HCT116 (cell line): ENCODE measurements at regions not wholly inside any gene's neighbourhood (a gene's known extent, or its start where the extent isn't known, plus 50 kb on each side); places are given as distances from the start of the nearest gene placed in this dataset.

ENCODE experiments used
- ATAC-seq: fragments of 200-7000 bp; cut with Tn5 transposase; 2 replicates; pipeline ENCODE4 v1.9.1; 2020; ENCODE audit warnings: mild to moderate bottlenecking, moderate library complexity
- BruUV-seq: library from RNA; stranded (reverse); fragments of 400-500 nt; replicated peaks from 2 replicates; lab custom pipeline; 2021; lab: Mats Ljungman, UMichigan
- CTCF ChIA-PET: fragments of 300-600 bp; sonication (Branson Sonifier 250); formaldehyde crosslinking; loops from one replicate; lab custom pipeline; 2021; ENCODE audit warnings: antibody characterized with exemption; lab: Charles Lee
- POLR2A ChIA-PET: fragments of 300-600, 350-600 bp; sonication (Branson Sonifier 250); formaldehyde crosslinking; loops from one replicate; lab custom pipeline; 2021; ENCODE audit warnings: antibody characterized with exemption; lab: Charles Lee
- RAD21 ChIA-PET, 2 experiments: fragments of 300-600 bp; sonication (Branson Sonifier 250); formaldehyde crosslinking; loops; one replicate each; lab custom pipeline; 2023; ENCODE audit warnings: low total read pairs in 2 of 2; ENCODE audit not compliant: uncharacterized antibody in 2 of 2, unreplicated experiment in 2 of 2, low non-redundant PET in 1 of 2; lab: Charles Lee
- DNase-seq: peaks from one replicate; pipeline ENCODE4 v3.0.0-alpha.2; 2010; ENCODE audit warnings: low read depth, low spot score
- H2AFZ ChIP-seq: fragments of 200-600 bp; shearing (Covaris generic), sonication (generic); 2 replicates; pipeline ENCODE4 v1.6.1; 2017; ENCODE audit warnings: low read depth, mixed run types, mixed read lengths, antibody characterized with exemption, low read length; ENCODE audit not compliant: poor library complexity, severe bottlenecking
- H3K27ac ChIP-seq: 2 replicates; pipeline ENCODE4 v1.5.1; 2012; ENCODE audit warnings: low read depth, low read length
- H3K27me3 ChIP-seq: fragments of 200-600 bp; sonication (generic); 2 replicates; pipeline ENCODE4 v1.6.1; 2016; ENCODE audit warnings: mixed run types, low read length, mixed read lengths; ENCODE audit not compliant: insufficient read depth
- H3K36me3 ChIP-seq, 2 experiments: fragments of 200-500 bp in 1 of 2; fragments of 200-600 bp in 1 of 2; sonication (Bioruptor generic) in 1 of 2; sonication (generic) in 1 of 2; 2 replicates each; pipeline versions ENCODE4 v1.5.1 to v1.6.1; 2014 to 2016; ENCODE audit warnings: low read length in 2 of 2, inconsistent platforms in 1 of 2, mixed read lengths in 1 of 2, mixed run types in 1 of 2; ENCODE audit not compliant: insufficient read depth in 2 of 2, control insufficient read depth in 1 of 2
- H3K4me1 ChIP-seq, 2 experiments: fragments of 200-600 bp in 1 of 2; sonication (generic) in 1 of 2; 2 replicates each; pipeline versions ENCODE4 v1.5.1 to v1.6.1; 2012 to 2017; ENCODE audit warnings: low read length in 2 of 2, inconsistent platforms in 1 of 2, mild to moderate bottlenecking in 1 of 2, mixed read lengths in 1 of 2, mixed run types in 1 of 2, moderate library complexity in 1 of 2; ENCODE audit not compliant: insufficient read depth in 2 of 2, control insufficient read depth in 1 of 2
- H3K4me2 ChIP-seq: fragments of 200-600 bp; sonication (generic); 2 replicates; pipeline ENCODE4 v1.6.1; 2017; ENCODE audit warnings: mixed run types, low read length, mixed read lengths
- H3K4me3 ChIP-seq, 2 experiments: fragments of 200-600 bp in 1 of 2; sonication (generic) in 1 of 2; replicated peaks in 1 of 2; 2 replicates each; pipeline ENCODE4 v1.5.1; 2011 to 2016; ENCODE audit warnings: low read length in 2 of 2, control low read depth in 1 of 2, low read depth in 1 of 2, mild to moderate bottlenecking in 1 of 2, mixed read lengths in 1 of 2, mixed run types in 1 of 2
- H3K79me2 ChIP-seq: fragments of 200-600 bp; sonication (generic); 2 replicates; pipeline ENCODE4 v1.6.1; 2017; ENCODE audit warnings: mild to moderate bottlenecking, mixed run types, low read length, moderate library complexity, mixed read lengths; ENCODE audit not compliant: insufficient read depth
- H3K9ac ChIP-seq: fragments of 200-600 bp; sonication (generic); 2 replicates; pipeline ENCODE4 v1.6.1; 2016; ENCODE audit warnings: low read length, mixed read lengths
- H3K9me2 ChIP-seq: fragments of 200-600 bp; sonication (generic), shearing (Covaris generic); 2 replicates; pipeline ENCODE4 v1.6.1; 2017; ENCODE audit warnings: mixed run types, mild to moderate bottlenecking, moderate library complexity; ENCODE audit not compliant: insufficient read depth
- H3K9me3 ChIP-seq, 2 experiments: fragments of 200-500 bp in 1 of 2; fragments of 200-600 bp in 1 of 2; sonication (Bioruptor generic) in 1 of 2; sonication (generic) in 1 of 2; 2 replicates each; pipeline ENCODE4 v1.6.1; 2014 to 2017; ENCODE audit warnings: low read length in 2 of 2, mixed read lengths in 2 of 2, inconsistent platforms in 1 of 2, low read depth in 1 of 2, mild to moderate bottlenecking in 1 of 2, mixed run types in 1 of 2, moderate library complexity in 1 of 2; ENCODE audit not compliant: control insufficient read depth in 1 of 2, insufficient read depth in 1 of 2
- H4K20me1 ChIP-seq: fragments of 200-600 bp; sonication (generic), shearing (Covaris generic); 2 replicates; pipeline ENCODE4 v1.6.1; 2017; ENCODE audit warnings: mixed run types, mild to moderate bottlenecking, moderate library complexity; ENCODE audit not compliant: insufficient read depth
- CBX3 ChIP-seq: IDR thresholded peaks from 2 replicates; pipeline ENCODE4 v1.6.1; 2012; ENCODE audit warnings: low read depth
- EGR1 ChIP-seq: IDR thresholded peaks from 2 replicates; pipeline ENCODE4 v1.6.1; 2012; ENCODE audit warnings: low read depth
- ELF1 ChIP-seq: IDR thresholded peaks from 2 replicates; pipeline ENCODE4 v1.6.1; 2012; ENCODE audit warnings: low read depth, borderline replicate concordance
- EZH2phosphoT487 ChIP-seq: fragments of 200-600 bp; IDR thresholded peaks from 2 replicates; pipeline ENCODE4 v1.6.1; 2018; ENCODE audit warnings: antibody characterized with exemption, borderline replicate concordance
- JUND ChIP-seq: IDR thresholded peaks from 2 replicates; pipeline ENCODE4 v1.6.1; 2012
- POLR2A ChIP-seq: IDR thresholded peaks from 2 replicates; pipeline ENCODE4 v1.7.0; 2011; ENCODE audit warnings: borderline replicate concordance; ENCODE audit not compliant: insufficient read depth, insufficient read length; ENCODE audit errors: extremely low read depth
- POLR2AphosphoS5 ChIP-seq: IDR thresholded peaks from 2 replicates; pipeline ENCODE4 v1.6.1; 2011; ENCODE audit warnings: mild to moderate bottlenecking, low read depth, low read length, moderate library complexity
- YY1 ChIP-seq: IDR thresholded peaks from 2 replicates; pipeline ENCODE4 v1.6.1; 2011; ENCODE audit warnings: low read length, low read depth, moderate library complexity, mild to moderate bottlenecking; ENCODE audit not compliant: insufficient replicate concordance; ENCODE audit errors: extremely low read depth
- ZNF274 ChIP-seq: fragments of 200-500 bp; sonication (Bioruptor generic); IDR thresholded peaks from 2 replicates; pipeline ENCODE4 v1.6.1; 2014; ENCODE audit warnings: mild to moderate bottlenecking, low read depth, low read length, inconsistent platforms
- intact Hi-C: fragments of 100-400 bp; cut with micrococcal nuclease; formaldehyde crosslinking; loops from 2 replicates; pipeline ENCODE4 v1.10.0; 2022
- TF ChIP-seq, protein P1 (sequence below), 3 experiments: fragments of 200-600 bp in 1 of 3; sonication (generic) in 1 of 3; IDR thresholded peaks in 2 of 3; conservative IDR thresholded peaks in 1 of 3; 2 replicates each; pipeline ENCODE4 v1.5.1; 2012 to 2017; ENCODE audit warnings: low read depth in 2 of 3, low read length in 2 of 3, antibody characterized with exemption in 1 of 3, borderline replicate concordance in 1 of 3, control low read depth in 1 of 3, mild to moderate bottlenecking in 1 of 3, mixed read lengths in 1 of 3, mixed run types in 1 of 3, moderate library complexity in 1 of 3; ENCODE audit not compliant: insufficient read depth in 1 of 3
- TF ChIP-seq, protein P2 (sequence below): IDR thresholded peaks from 2 replicates; pipeline ENCODE4 v1.6.1; 2012; ENCODE audit warnings: low read depth
- TF ChIP-seq, protein P3 (sequence below): IDR thresholded peaks from 2 replicates; pipeline ENCODE4 v1.6.1; 2011; ENCODE audit warnings: mild to moderate bottlenecking, low read length, moderate library complexity; ENCODE audit not compliant: insufficient replicate concordance; ENCODE audit errors: extremely low read depth

DNA sequence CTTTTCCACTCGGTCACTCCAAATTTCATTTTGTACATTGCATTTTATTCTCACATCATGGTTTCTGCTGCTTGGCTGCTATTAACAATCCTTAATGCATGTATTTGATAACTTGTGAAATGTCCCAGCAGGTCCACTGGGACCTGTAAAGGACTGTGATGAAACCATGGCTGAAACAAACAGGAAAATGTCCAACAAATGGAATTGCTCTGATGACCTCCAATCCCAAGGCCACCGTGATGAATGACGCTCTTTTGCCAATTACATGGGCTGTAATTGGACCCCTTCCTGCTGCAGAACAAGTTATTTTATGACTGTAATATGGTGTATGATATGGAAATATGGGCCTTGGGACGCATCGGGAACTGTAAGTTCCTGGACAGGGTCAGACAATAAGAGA is 224.2 kb upstream of the CXCR4 start:
- Histone ChIP-seq H3K9ac (no peak overlapping the region), H2AFZ (no peak overlapping the region), H3K4me2 (no peak overlapping the region), H3K36me3 (no peaks in the 10 kb centered on the region), H3K27me3 (no peaks in the 10 kb centered on the region), H3K9me3 (no peaks in the 10 kb centered on the region), H3K9me2 (no peaks in the 10 kb centered on the region), H3K27ac (no peak overlapping the region), H3K4me1 (no peaks in the 10 kb centered on the region), H3K79me2 (no peaks in the 10 kb centered on the region), H4K20me1 (no peaks in the 10 kb centered on the region), H3K4me3 (no peak overlapping the region)
- BruUV-seq: no TSS peak
- DNase-seq (no peak), ATAC-seq (no peak)
- ChIA-PET POLR2A (no interaction called here), RAD21 (no interaction called here), CTCF (no interaction called here)
- no peak for TF ChIP-seq ZNF274
- no peak for TF ChIP-seq EZH2phosphoT487
- TF ChIP-seq, protein P1, sequence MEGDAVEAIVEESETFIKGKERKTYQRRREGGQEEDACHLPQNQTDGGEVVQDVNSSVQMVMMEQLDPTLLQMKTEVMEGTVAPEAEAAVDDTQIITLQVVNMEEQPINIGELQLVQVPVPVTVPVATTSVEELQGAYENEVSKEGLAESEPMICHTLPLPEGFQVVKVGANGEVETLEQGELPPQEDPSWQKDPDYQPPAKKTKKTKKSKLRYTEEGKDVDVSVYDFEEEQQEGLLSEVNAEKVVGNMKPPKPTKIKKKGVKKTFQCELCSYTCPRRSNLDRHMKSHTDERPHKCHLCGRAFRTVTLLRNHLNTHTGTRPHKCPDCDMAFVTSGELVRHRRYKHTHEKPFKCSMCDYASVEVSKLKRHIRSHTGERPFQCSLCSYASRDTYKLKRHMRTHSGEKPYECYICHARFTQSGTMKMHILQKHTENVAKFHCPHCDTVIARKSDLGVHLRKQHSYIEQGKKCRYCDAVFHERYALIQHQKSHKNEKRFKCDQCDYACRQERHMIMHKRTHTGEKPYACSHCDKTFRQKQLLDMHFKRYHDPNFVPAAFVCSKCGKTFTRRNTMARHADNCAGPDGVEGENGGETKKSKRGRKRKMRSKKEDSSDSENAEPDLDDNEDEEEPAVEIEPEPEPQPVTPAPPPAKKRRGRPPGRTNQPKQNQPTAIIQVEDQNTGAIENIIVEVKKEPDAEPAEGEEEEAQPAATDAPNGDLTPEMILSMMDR (IDR thresholded peaks at IDR 0.05 in 2 of 3, conservative IDR thresholded peaks at IDR 0.05 in 1 of 3; ENCODE audit: borderline replicate concordance in 1 of 3, insufficient read depth in 1 of 3, low read depth in 2 of 3, low read length in 2 of 3): no peak
- no peak for TF ChIP-seq CBX3
- TF ChIP-seq JUND: no peak
- TF ChIP-seq POLR2A: no peak
- TF ChIP-seq POLR2AphosphoS5: no peak
- TF ChIP-seq ELF1: no peak
- no peak for TF ChIP-seq EGR1
- no peak for TF ChIP-seq YY1
- TF ChIP-seq, protein P2, sequence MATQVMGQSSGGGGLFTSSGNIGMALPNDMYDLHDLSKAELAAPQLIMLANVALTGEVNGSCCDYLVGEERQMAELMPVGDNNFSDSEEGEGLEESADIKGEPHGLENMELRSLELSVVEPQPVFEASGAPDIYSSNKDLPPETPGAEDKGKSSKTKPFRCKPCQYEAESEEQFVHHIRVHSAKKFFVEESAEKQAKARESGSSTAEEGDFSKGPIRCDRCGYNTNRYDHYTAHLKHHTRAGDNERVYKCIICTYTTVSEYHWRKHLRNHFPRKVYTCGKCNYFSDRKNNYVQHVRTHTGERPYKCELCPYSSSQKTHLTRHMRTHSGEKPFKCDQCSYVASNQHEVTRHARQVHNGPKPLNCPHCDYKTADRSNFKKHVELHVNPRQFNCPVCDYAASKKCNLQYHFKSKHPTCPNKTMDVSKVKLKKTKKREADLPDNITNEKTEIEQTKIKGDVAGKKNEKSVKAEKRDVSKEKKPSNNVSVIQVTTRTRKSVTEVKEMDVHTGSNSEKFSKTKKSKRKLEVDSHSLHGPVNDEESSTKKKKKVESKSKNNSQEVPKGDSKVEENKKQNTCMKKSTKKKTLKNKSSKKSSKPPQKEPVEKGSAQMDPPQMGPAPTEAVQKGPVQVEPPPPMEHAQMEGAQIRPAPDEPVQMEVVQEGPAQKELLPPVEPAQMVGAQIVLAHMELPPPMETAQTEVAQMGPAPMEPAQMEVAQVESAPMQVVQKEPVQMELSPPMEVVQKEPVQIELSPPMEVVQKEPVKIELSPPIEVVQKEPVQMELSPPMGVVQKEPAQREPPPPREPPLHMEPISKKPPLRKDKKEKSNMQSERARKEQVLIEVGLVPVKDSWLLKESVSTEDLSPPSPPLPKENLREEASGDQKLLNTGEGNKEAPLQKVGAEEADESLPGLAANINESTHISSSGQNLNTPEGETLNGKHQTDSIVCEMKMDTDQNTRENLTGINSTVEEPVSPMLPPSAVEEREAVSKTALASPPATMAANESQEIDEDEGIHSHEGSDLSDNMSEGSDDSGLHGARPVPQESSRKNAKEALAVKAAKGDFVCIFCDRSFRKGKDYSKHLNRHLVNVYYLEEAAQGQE: no peak
- TF ChIP-seq, protein P3, sequence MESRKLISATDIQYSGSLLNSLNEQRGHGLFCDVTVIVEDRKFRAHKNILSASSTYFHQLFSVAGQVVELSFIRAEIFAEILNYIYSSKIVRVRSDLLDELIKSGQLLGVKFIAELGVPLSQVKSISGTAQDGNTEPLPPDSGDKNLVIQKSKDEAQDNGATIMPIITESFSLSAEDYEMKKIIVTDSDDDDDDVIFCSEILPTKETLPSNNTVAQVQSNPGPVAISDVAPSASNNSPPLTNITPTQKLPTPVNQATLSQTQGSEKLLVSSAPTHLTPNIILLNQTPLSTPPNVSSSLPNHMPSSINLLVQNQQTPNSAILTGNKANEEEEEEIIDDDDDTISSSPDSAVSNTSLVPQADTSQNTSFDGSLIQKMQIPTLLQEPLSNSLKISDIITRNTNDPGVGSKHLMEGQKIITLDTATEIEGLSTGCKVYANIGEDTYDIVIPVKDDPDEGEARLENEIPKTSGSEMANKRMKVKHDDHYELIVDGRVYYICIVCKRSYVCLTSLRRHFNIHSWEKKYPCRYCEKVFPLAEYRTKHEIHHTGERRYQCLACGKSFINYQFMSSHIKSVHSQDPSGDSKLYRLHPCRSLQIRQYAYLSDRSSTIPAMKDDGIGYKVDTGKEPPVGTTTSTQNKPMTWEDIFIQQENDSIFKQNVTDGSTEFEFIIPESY: no peak
- intact Hi-C loops: no loop called here
